Body of pancreas (tissue), 4 donors: ENCODE measurements at regions not wholly inside any gene's neighbourhood (a gene's known extent, or its start where the extent isn't known, plus 50 kb on each side); places are given as distances from the start of the nearest gene placed in this dataset.

Experiments used
- POLR2A ChIP-seq, 3 donors: fragments of 450-650 bp; IDR thresholded peaks; one replicate each; pipeline ENCODE4 v1.6.1; 2016; ENCODE audit warnings: antibody characterized with exemption in 3 of 3, mild to moderate bottlenecking in 2 of 3
- TF ChIP-seq, protein P1 (sequence below), 7 experiments: fragments of 450-650 bp in 4 of 7; fragments of 200-600 bp in 3 of 7; sonication (generic) in 3 of 7; IDR thresholded peaks; one replicate each; pipeline ENCODE4 v1.5.1; 2016 to 2019; ENCODE audit warnings: antibody characterized with exemption in 7 of 7

DNA sequence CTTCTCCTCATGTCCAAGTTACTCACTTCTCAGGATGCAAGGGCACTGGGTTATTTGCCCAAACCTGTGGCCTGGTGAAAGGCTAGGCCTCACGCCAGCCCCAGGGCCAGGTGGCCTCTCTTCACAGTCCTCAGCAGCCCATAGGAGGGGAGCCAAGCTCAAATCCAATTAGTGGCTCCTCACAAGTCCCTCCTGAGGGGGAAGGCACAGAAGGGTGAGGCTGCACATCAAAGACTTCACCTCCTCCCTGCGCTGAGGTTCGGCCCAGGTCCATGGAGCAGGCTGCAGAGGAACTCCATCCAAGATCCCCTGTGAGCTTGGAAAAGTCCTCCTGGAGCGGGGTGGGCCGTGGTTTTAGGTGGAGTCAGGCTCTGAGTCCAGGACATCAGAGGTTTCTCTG lies 320.0 kb downstream of the FOXL1 start:
- TF ChIP-seq, protein P1, sequence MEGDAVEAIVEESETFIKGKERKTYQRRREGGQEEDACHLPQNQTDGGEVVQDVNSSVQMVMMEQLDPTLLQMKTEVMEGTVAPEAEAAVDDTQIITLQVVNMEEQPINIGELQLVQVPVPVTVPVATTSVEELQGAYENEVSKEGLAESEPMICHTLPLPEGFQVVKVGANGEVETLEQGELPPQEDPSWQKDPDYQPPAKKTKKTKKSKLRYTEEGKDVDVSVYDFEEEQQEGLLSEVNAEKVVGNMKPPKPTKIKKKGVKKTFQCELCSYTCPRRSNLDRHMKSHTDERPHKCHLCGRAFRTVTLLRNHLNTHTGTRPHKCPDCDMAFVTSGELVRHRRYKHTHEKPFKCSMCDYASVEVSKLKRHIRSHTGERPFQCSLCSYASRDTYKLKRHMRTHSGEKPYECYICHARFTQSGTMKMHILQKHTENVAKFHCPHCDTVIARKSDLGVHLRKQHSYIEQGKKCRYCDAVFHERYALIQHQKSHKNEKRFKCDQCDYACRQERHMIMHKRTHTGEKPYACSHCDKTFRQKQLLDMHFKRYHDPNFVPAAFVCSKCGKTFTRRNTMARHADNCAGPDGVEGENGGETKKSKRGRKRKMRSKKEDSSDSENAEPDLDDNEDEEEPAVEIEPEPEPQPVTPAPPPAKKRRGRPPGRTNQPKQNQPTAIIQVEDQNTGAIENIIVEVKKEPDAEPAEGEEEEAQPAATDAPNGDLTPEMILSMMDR (IDR thresholded peaks at IDR 0.05), result no peak
- TF ChIP-seq POLR2A (IDR thresholded peaks at IDR 0.05), result no peak
